Loucy (cell line): ENCODE measurements at regions not wholly inside any gene's neighbourhood (a gene's known extent, or its start where the extent isn't known, plus 50 kb on each side); places are given as distances from the start of the nearest gene placed in this dataset.

Experiments used
- H2AFZ ChIP-seq: fragments of 200-600 bp; sonication (generic); 2 replicates; pipeline ENCODE4 v1.6.0; 2016; ENCODE audit warnings: antibody characterized with exemption, mild to moderate bottlenecking, low read length, moderate library complexity
- H3F3A ChIP-seq: fragments of 200-600 bp; 2 replicates; pipeline ENCODE4 v1.6.0; 2016; ENCODE audit warnings: antibody characterized with exemption, low read depth, mild to moderate bottlenecking
- H3K27me3 ChIP-seq: fragments of 200-600 bp; sonication (generic); 2 replicates; pipeline ENCODE4 v1.6.1; 2014; ENCODE audit warnings: low read length, mild to moderate bottlenecking; ENCODE audit not compliant: insufficient read depth, poor library complexity, severe bottlenecking
- H3K36me3 ChIP-seq: fragments of 200-600 bp; sonication (generic); 2 replicates; pipeline ENCODE4 v1.6.1; 2016; ENCODE audit warnings: low read length; ENCODE audit not compliant: insufficient read depth
- H3K4me1 ChIP-seq: fragments of 200-600 bp; sonication (generic); 2 replicates; pipeline ENCODE4 v1.5.1; 2014; ENCODE audit warnings: low read length, mild to moderate bottlenecking; ENCODE audit not compliant: insufficient read depth, poor library complexity, severe bottlenecking
- H3K4me2 ChIP-seq: fragments of 200-600 bp; sonication (generic); 2 replicates; pipeline ENCODE4 v1.6.0; 2014; ENCODE audit warnings: antibody characterized with exemption, low read length, low read depth, mild to moderate bottlenecking; ENCODE audit not compliant: poor library complexity, severe bottlenecking
- H3K4me3 ChIP-seq: fragments of 200-600 bp; sonication (generic); 2 replicates; pipeline ENCODE4 v1.5.1; 2014; ENCODE audit warnings: low read length, mild to moderate bottlenecking, mixed read lengths; ENCODE audit not compliant: poor library complexity, severe bottlenecking
- H3K79me2 ChIP-seq: fragments of 200-600 bp; sonication (generic); 2 replicates; pipeline ENCODE4 v1.6.1; 2014; ENCODE audit warnings: low read length; ENCODE audit not compliant: insufficient read depth
- H3K9ac ChIP-seq: fragments of 200-600 bp; sonication (generic); 2 replicates; pipeline ENCODE4 v1.6.0; 2014; ENCODE audit warnings: mild to moderate bottlenecking, low read depth, low read length, moderate library complexity; ENCODE audit not compliant: poor library complexity, severe bottlenecking
- H3K9me2 ChIP-seq: fragments of 200-600 bp; sonication (generic); replicated peaks from 2 replicates; pipeline ENCODE4 v1.6.1; 2016; ENCODE audit warnings: low read depth, low read length, mixed read lengths
- H3K9me3 ChIP-seq: fragments of 200-600 bp; sonication (generic); 2 replicates; pipeline ENCODE4 v1.6.1; 2014; ENCODE audit warnings: mild to moderate bottlenecking, antibody characterized with exemption, low read length, low read depth; ENCODE audit not compliant: insufficient read depth
- H4K20me1 ChIP-seq: fragments of 200-600 bp; sonication (generic); 2 replicates; pipeline ENCODE4 v1.6.0; 2014; ENCODE audit warnings: antibody characterized with exemption, low read length, mild to moderate bottlenecking; ENCODE audit not compliant: insufficient read depth, poor library complexity, severe bottlenecking
- CTCF ChIP-seq: fragments of 200-600 bp; sonication (generic); conservative IDR thresholded peaks from 2 replicates; pipeline ENCODE4 v1.5.1; 2014; ENCODE audit warnings: mild to moderate bottlenecking, antibody characterized with exemption, low read length
- EZH2phosphoT487 ChIP-seq: fragments of 200-600 bp; IDR thresholded peaks from 2 replicates; pipeline ENCODE4 v1.6.1; 2018; ENCODE audit warnings: antibody characterized with exemption, mild to moderate bottlenecking, moderate library complexity, borderline replicate concordance

GRCh38 chr10:129224065-129224464 lies 243.0 kb upstream of the MGMT start:
- no peaks in the 10 kb centered on the region for H3K79me2 ChIP-seq
- no peaks in the 10 kb centered on the region for H3F3A ChIP-seq
- H2AFZ ChIP-seq: no peak overlapping the region
- TF ChIP-seq CTCF (no peak), EZH2phosphoT487 (no peak)
- H3K4me2 ChIP-seq: no peak overlapping the region
- H3K9me2 ChIP-seq: no peaks in the 10 kb centered on the region
- no peaks in the 10 kb centered on the region for H3K36me3 ChIP-seq
- H3K4me1 ChIP-seq: no peaks in the 10 kb centered on the region
- no peaks in the 10 kb centered on the region for H4K20me1 ChIP-seq
- H3K9me3 ChIP-seq: no peaks in the 10 kb centered on the region
- H3K9ac ChIP-seq: no peak overlapping the region
- H3K27me3 ChIP-seq: no peaks in the 10 kb centered on the region
- no peak overlapping the region for H3K4me3 ChIP-seq

- no peak overlapping the region for H3K4me3 ChIP-seq
- H3K9me2 ChIP-seq: no peaks in the 10 kb centered on the region
- no peaks in the 10 kb centered on the region for H4K20me1 ChIP-seq
- no peak overlapping the region for H2AFZ ChIP-seq
- no peaks in the 10 kb centered on the region for H3F3A ChIP-seq
- H3K27me3 ChIP-seq: no peaks in the 10 kb centered on the region
- H3K4me2 ChIP-seq: no peak overlapping the region
- H3K9ac ChIP-seq: no peak overlapping the region
- peak; percentile 24; the same call in 1 of the 2 replicates for TF ChIP-seq CTCF
- TF ChIP-seq EZH2phosphoT487: no peak
- no peaks in the 10 kb centered on the region for H3K4me1 ChIP-seq
- H3K9me3 ChIP-seq: no peaks in the 10 kb centered on the region
- H3K79me2 ChIP-seq: no peaks in the 10 kb centered on the region
- H3K36me3 ChIP-seq: no peaks in the 10 kb centered on the region
Measured at GRCh38 chr10:129231821-129232220, 235.2 kb upstream of the MGMT start.

GRCh38 chr10:129233351-129234148 lies 233.5 kb upstream of the MGMT start:
- TF ChIP-seq EZH2phosphoT487: no peak
- TF ChIP-seq CTCF: no peak
- H3K27me3 ChIP-seq: no peaks in the 10 kb centered on the region
- H4K20me1 ChIP-seq: no peaks in the 10 kb centered on the region
- no peak overlapping the region for H2AFZ ChIP-seq
- H3K79me2 ChIP-seq: no peaks in the 10 kb centered on the region
- H3K4me1 ChIP-seq: no peaks in the 10 kb centered on the region
- H3K9me3 ChIP-seq: no peaks in the 10 kb centered on the region
- H3K9ac ChIP-seq: no peak overlapping the region
- H3K36me3 ChIP-seq: no peaks in the 10 kb centered on the region
- no peak overlapping the region for H3K4me2 ChIP-seq
- no peak overlapping the region for H3K4me3 ChIP-seq
- no peaks in the 10 kb centered on the region for H3F3A ChIP-seq
- no peaks in the 10 kb centered on the region for H3K9me2 ChIP-seq
